ENCODE measurements at regions not wholly inside any gene's neighbourhood (a gene's known extent, or its start where the extent isn't known, plus 50 kb on each side); places are given as distances from the start of the nearest gene placed in this dataset.

GRCh38 chr21:36552434-36552785, 72.5 kb upstream of the CLDN14 start:
- Histone ChIP-seq H3K9me3 (ENCODE audit: low read length) (no peaks in the 10 kb centered on the region), H3K4me3 (ENCODE audit: low read length) (no peak overlapping the region), H4K20me1 (ENCODE audit: low read length) (no peaks in the 10 kb centered on the region), H3K27ac (ENCODE audit: low read length) (no peak overlapping the region), H3F3A (ENCODE audit: low read length, unreplicated experiment) (no peaks in the 10 kb centered on the region), H3K36me3 (ENCODE audit: low read depth, low read length) (no peaks in the 10 kb centered on the region), H3K4me1 (ENCODE audit: insufficient read depth, low read length) (no peaks in the 10 kb centered on the region), H3K27me3 (ENCODE audit: low read length) (0 out of 2 replicates have a peak, but pooled peaks cover 2% of the 10 kb centered on the region), H3K4me2 (ENCODE audit: low read length) (no peak overlapping the region), H2AFZ (ENCODE audit: low read length) (no peak overlapping the region), H3K79me2 (ENCODE audit: low read length) (no peaks in the 10 kb centered on the region), H3K9me2 (replicated peaks; ENCODE audit: low read length) (no peaks in the 10 kb centered on the region), H3K9ac (ENCODE audit: low read length) (no peak overlapping the region)
- TF ChIP-seq CTCF (conservative IDR thresholded peaks at IDR 0.05; ENCODE audit: low read depth, low read length), result no peak
- TF ChIP-seq EZH2 (IDR thresholded peaks at IDR 0.05; ENCODE audit: low read length, unreplicated experiment), result no peak
- TF ChIP-seq EZH2phosphoT487 (IDR thresholded peaks at IDR 0.05; ENCODE audit: borderline replicate concordance, low read length), result no peak
- POLR2A ChIA-PET (ENCODE audit: unreplicated experiment), result interaction anchor here (0.6 kb wide), 1 partner anchor 36 kb away, joined by 4 read pairs; no protein-coding TSS in a partner anchor
- CTCF ChIA-PET, result no interaction called here
- no peak for ATAC-seq
- intact Hi-C loops (cut with micrococcal nuclease), result no loop called here
- no TSS peak for BruUV-seq (replicated peaks)
- no peak for DNase-seq

- no peaks in the 10 kb centered on the region for H3K4me1 ChIP-seq (ENCODE audit: insufficient read depth, low read length)
- H2AFZ ChIP-seq (ENCODE audit: low read length), result no peak overlapping the region
- H4K20me1 ChIP-seq (ENCODE audit: low read length), result no peaks in the 10 kb centered on the region
- H3F3A ChIP-seq (ENCODE audit: low read length, unreplicated experiment), result no peaks in the 10 kb centered on the region
- no peak overlapping the region for H3K4me3 ChIP-seq (ENCODE audit: low read length)
- no peaks in the 10 kb centered on the region for H3K79me2 ChIP-seq (ENCODE audit: low read length)
- intact Hi-C loops (cut with micrococcal nuclease), result no loop called here
- H3K4me2 ChIP-seq (ENCODE audit: low read length), result no peak overlapping the region
- TF ChIP-seq CTCF (conservative IDR thresholded peaks at IDR 0.05; ENCODE audit: low read depth, low read length) (no peak), EZH2 (IDR thresholded peaks at IDR 0.05; ENCODE audit: low read length, unreplicated experiment) (no peak), EZH2phosphoT487 (IDR thresholded peaks at IDR 0.05; ENCODE audit: borderline replicate concordance, low read length) (no peak)
- DNase-seq (no peak), ATAC-seq (no peak)
- H3K27me3 ChIP-seq (ENCODE audit: low read length), result 0 out of 2 replicates have a peak, but pooled peaks cover 5% of the 10 kb centered on the region
- no peak overlapping the region for H3K9ac ChIP-seq (ENCODE audit: low read length)
- H3K9me2 ChIP-seq (replicated peaks; ENCODE audit: low read length), result no peaks in the 10 kb centered on the region
- BruUV-seq (replicated peaks), result no TSS peak
- peaks cover 4% of the 10 kb centered on the region; the same call in 1 of the 2 replicates for H3K9me3 ChIP-seq (ENCODE audit: low read length)
- ChIA-PET POLR2A (ENCODE audit: unreplicated experiment) (no interaction called here), CTCF (no interaction called here)
- H3K36me3 ChIP-seq (ENCODE audit: low read depth, low read length), result no peaks in the 10 kb centered on the region
- no peak overlapping the region for H3K27ac ChIP-seq (ENCODE audit: low read length)
Measured at GRCh38 chr21:36553406-36553805, 73.5 kb upstream of the CLDN14 start.

GRCh38 chr21:36554411-36555157, 74.7 kb upstream of the CLDN14 start:
- intact Hi-C loops (cut with micrococcal nuclease), result no loop called here
- Histone ChIP-seq H3K27me3 (ENCODE audit: low read length) (0 out of 2 replicates have a peak, but pooled peaks cover 5% of the 10 kb centered on the region), H3K36me3 (ENCODE audit: low read depth, low read length) (no peaks in the 10 kb centered on the region), H3K9ac (ENCODE audit: low read length) (no peak overlapping the region), H3K27ac (ENCODE audit: low read length) (no peak overlapping the region), H3K4me3 (ENCODE audit: low read length) (no peak overlapping the region), H3F3A (ENCODE audit: low read length, unreplicated experiment) (no peaks in the 10 kb centered on the region), H2AFZ (ENCODE audit: low read length) (no peak overlapping the region), H3K4me1 (ENCODE audit: insufficient read depth, low read length) (no peaks in the 10 kb centered on the region), H3K79me2 (ENCODE audit: low read length) (no peaks in the 10 kb centered on the region), H3K9me2 (replicated peaks; ENCODE audit: low read length) (no peaks in the 10 kb centered on the region), H3K9me3 (ENCODE audit: low read length) (peaks cover 4% of the 10 kb centered on the region; the same call in 1 of the 2 replicates), H4K20me1 (ENCODE audit: low read length) (no peaks in the 10 kb centered on the region), H3K4me2 (ENCODE audit: low read length) (no peak overlapping the region)
- CTCF ChIA-PET, result no interaction called here
- DNase-seq (no peak), ATAC-seq (no peak)
- no peak for TF ChIP-seq EZH2 (IDR thresholded peaks at IDR 0.05; ENCODE audit: low read length, unreplicated experiment)
- no peak for TF ChIP-seq EZH2phosphoT487 (IDR thresholded peaks at IDR 0.05; ENCODE audit: borderline replicate concordance, low read length)
- TF ChIP-seq CTCF (conservative IDR thresholded peaks at IDR 0.05; ENCODE audit: low read depth, low read length), result no peak
- no TSS peak for BruUV-seq (replicated peaks)
- POLR2A ChIA-PET (ENCODE audit: unreplicated experiment), result no interaction called here
